H1 (cell line): ENCODE measurements at regions not wholly inside any gene's neighbourhood (a gene's known extent, or its start where the extent isn't known, plus 50 kb on each side); places are given as distances from the start of the nearest gene placed in this dataset.

Experiments used
- CTCF ChIA-PET: fragments of 300-600 bp; sonication (Branson Sonifier 250); formaldehyde crosslinking; loops from one replicate; lab custom pipeline; 2021; ENCODE audit not compliant: partially characterized antibody; lab: Charles Lee
- POLR2A ChIA-PET: fragments of 300-600 bp; sonication (Branson Sonifier 250); formaldehyde crosslinking; loops from one replicate; lab custom pipeline; 2021; ENCODE audit warnings: inconsistent platforms; ENCODE audit not compliant: partially characterized antibody; lab: Charles Lee
- DNase-seq, 2 experiments: peaks; one replicate each; pipeline versions ENCODE4 v3.0.0 to v3.0.0-alpha.2; 2010 to 2022; ENCODE audit warnings: low spot score in 2 of 2, low read depth in 1 of 2, mixed read lengths in 1 of 2
- FAIRE-seq: peaks from 2 replicates; lab custom pipeline; 2011; peaks lifted over from hg19 to GRCh38; lab: Jason Lieb, UNC
- H2AFZ ChIP-seq: 2 replicates; pipeline ENCODE4 v1.8.1; 2012; ENCODE audit warnings: low read length, inconsistent platforms
- H2AK5ac ChIP-seq: 2 replicates; pipeline ENCODE4 v1.6.1; 2013; ENCODE audit warnings: low read depth, low read length
- H2BK120ac ChIP-seq: replicated peaks from 2 replicates; pipeline ENCODE3; 2013; ENCODE audit warnings: low read depth, low read length, inconsistent platforms
- H2BK12ac ChIP-seq: 2 replicates; pipeline ENCODE4 v1.6.1; 2013; ENCODE audit warnings: low read depth, low read length
- H2BK15ac ChIP-seq: 2 replicates; pipeline ENCODE4 v1.6.1; 2013; ENCODE audit warnings: low read length
- H2BK20ac ChIP-seq: 2 replicates; pipeline ENCODE4 v1.6.1; 2013; ENCODE audit warnings: low read length
- H2BK5ac ChIP-seq: 2 replicates; pipeline ENCODE4 v1.6.1; 2013; ENCODE audit warnings: low read depth, low read length
- H3K14ac ChIP-seq: 2 replicates; pipeline ENCODE4 v1.6.1; 2013; ENCODE audit warnings: inconsistent platforms; ENCODE audit not compliant: insufficient read length
- H3K18ac ChIP-seq: 2 replicates; pipeline ENCODE4 v1.6.1; 2013; ENCODE audit warnings: low read length; ENCODE audit errors: extremely low read depth
- H3K23ac ChIP-seq: 2 replicates; pipeline ENCODE4 v1.6.1; 2013; ENCODE audit warnings: inconsistent platforms; ENCODE audit not compliant: insufficient read length
- H3K23me2 ChIP-seq: 2 replicates; pipeline ENCODE4 v1.6.1; 2013; ENCODE audit warnings: low read depth, low read length
- H3K27ac ChIP-seq: 2 replicates; pipeline ENCODE4 v1.6.1; 2011; ENCODE audit warnings: low read depth, low read length, inconsistent platforms
- H3K27me3 ChIP-seq, 4 experiments: replicated peaks in 1 of 4; 1 replicate in 1 of 4; 2 replicates in 3 of 4; pipeline versions ENCODE4 v1.6.1 to v1.8.1; 2011 to 2013; ENCODE audit warnings: low read length in 3 of 4, mild to moderate bottlenecking in 3 of 4, inconsistent platforms in 2 of 4, mixed read lengths in 2 of 4, moderate library complexity in 1 of 4; ENCODE audit not compliant: control insufficient read depth in 3 of 4, insufficient read depth in 3 of 4; ENCODE audit errors: extremely low read depth in 1 of 4
- H3K36me3 ChIP-seq, 4 experiments: 2 replicates each; pipeline versions ENCODE4 v1.6.1 to v1.8.1; 2011 to 2013; ENCODE audit warnings: mild to moderate bottlenecking in 4 of 4, low read length in 3 of 4, moderate library complexity in 2 of 4, control low read depth in 1 of 4, inconsistent platforms in 1 of 4; ENCODE audit not compliant: insufficient read depth in 4 of 4, control insufficient read depth in 2 of 4
- H3K4ac ChIP-seq: replicated peaks from 2 replicates; pipeline ENCODE3; 2013; ENCODE audit warnings: low read length, low read depth, mixed read lengths, inconsistent platforms; ENCODE audit not compliant: insufficient read length
- H3K4me1 ChIP-seq, 4 experiments: replicated peaks in 1 of 4; 1 replicate in 1 of 4; 2 replicates in 3 of 4; pipeline versions ENCODE4 v1.6.1 to v1.8.1; 2011 to 2013; ENCODE audit warnings: low read length in 3 of 4, inconsistent platforms in 2 of 4, mixed read lengths in 1 of 4; ENCODE audit not compliant: insufficient read depth in 4 of 4, control insufficient read depth in 3 of 4
- H3K4me2 ChIP-seq, 2 experiments: 2 replicates each; pipeline versions ENCODE4 v1.6.1 to v1.8.1; 2011 to 2013; ENCODE audit warnings: low read depth in 2 of 2, low read length in 2 of 2, control low read depth in 1 of 2, inconsistent platforms in 1 of 2, mild to moderate bottlenecking in 1 of 2; ENCODE audit not compliant: insufficient read depth in 1 of 2
- H3K4me3 ChIP-seq, 4 experiments: fragments of 200-600, 300-600 bp in 1 of 4; sonication (generic), shearing (Covaris generic), sonication (Bioruptor Twin) in 1 of 4; 2 replicates each; pipeline versions ENCODE4 v1.5.1 to v1.8.1; 2011 to 2016; ENCODE audit warnings: low read length in 4 of 4, low read depth in 3 of 4, control low read depth in 2 of 4, inconsistent platforms in 2 of 4, mild to moderate bottlenecking in 2 of 4, mixed read lengths in 1 of 4, moderate library complexity in 1 of 4; ENCODE audit not compliant: insufficient read depth in 2 of 4; ENCODE audit errors: extremely low read depth in 1 of 4
- H3K56ac ChIP-seq: replicated peaks from 2 replicates; pipeline ENCODE3; 2013; ENCODE audit warnings: low read depth, mild to moderate bottlenecking, mixed read lengths, low read length, inconsistent platforms; ENCODE audit not compliant: insufficient read length
- H3K79me1 ChIP-seq: 2 replicates; pipeline ENCODE4 v1.6.1; 2013; ENCODE audit warnings: low read depth, low read length, control low read depth
- H3K79me2 ChIP-seq, 2 experiments: 2 replicates each; pipeline versions ENCODE4 v1.6.1 to v1.8.1; 2012 to 2013; ENCODE audit warnings: low read length in 2 of 2, mild to moderate bottlenecking in 2 of 2, inconsistent platforms in 1 of 2; ENCODE audit not compliant: insufficient read depth in 2 of 2, control insufficient read depth in 1 of 2
- H3K9ac ChIP-seq, 4 experiments: replicated peaks in 1 of 4; 1 replicate in 1 of 4; 2 replicates in 3 of 4; pipeline versions ENCODE4 v1.6.1 to v1.8.1; 2011 to 2013; ENCODE audit warnings: low read depth in 3 of 4, low read length in 3 of 4, control low read depth in 2 of 4, mild to moderate bottlenecking in 2 of 4, moderate library complexity in 2 of 4, inconsistent platforms in 1 of 4; ENCODE audit errors: extremely low read depth in 1 of 4
- H3K9me3 ChIP-seq, 2 experiments: 2 replicates each; pipeline versions ENCODE4 v1.6.1 to v1.8.1; 2012 to 2013; ENCODE audit warnings: mild to moderate bottlenecking in 2 of 2, moderate library complexity in 2 of 2, control low read depth in 1 of 2, inconsistent platforms in 1 of 2, low read depth in 1 of 2, low read length in 1 of 2, mixed read lengths in 1 of 2; ENCODE audit not compliant: insufficient read depth in 2 of 2
- H4K20me1 ChIP-seq, 2 experiments: replicated peaks in 1 of 2; 2 replicates each; pipeline versions ENCODE3 to v1.8.1; 2011 to 2013; ENCODE audit warnings: inconsistent platforms in 2 of 2, low read length in 2 of 2, mild to moderate bottlenecking in 1 of 2; ENCODE audit not compliant: insufficient read depth in 2 of 2, control insufficient read depth in 1 of 2
- H4K5ac ChIP-seq: 2 replicates; pipeline ENCODE4 v1.6.1; 2013; ENCODE audit warnings: low read length, low read depth, mixed read lengths, inconsistent platforms; ENCODE audit not compliant: insufficient read length
- H4K8ac ChIP-seq: 2 replicates; pipeline ENCODE4 v1.8.0; 2013; ENCODE audit warnings: mild to moderate bottlenecking, moderate library complexity, low read length, inconsistent platforms; ENCODE audit not compliant: insufficient read depth; ENCODE audit errors: extremely low read depth
- H4K91ac ChIP-seq: replicated peaks from 2 replicates; pipeline ENCODE3; 2013; ENCODE audit warnings: low read length, mixed read lengths, inconsistent platforms; ENCODE audit not compliant: insufficient read length
- MAFK ChIP-seq: IDR thresholded peaks from 2 replicates; pipeline ENCODE4 v1.6.1; 2012; ENCODE audit warnings: low read depth, mild to moderate bottlenecking, improper control_type of control experiment, low read length
- RFX5 ChIP-seq: IDR thresholded peaks from 2 replicates; pipeline ENCODE4 v1.6.1; 2011; ENCODE audit warnings: low read depth, low read length, improper control_type of control experiment, borderline replicate concordance
- RNF2 ChIP-seq: fragments of 200-900, 300-1000 bp; sonication (generic); IDR thresholded peaks from 2 replicates; pipeline ENCODE4 v1.7.1; 2016; ENCODE audit warnings: borderline replicate concordance, low read depth, mild to moderate bottlenecking, antibody characterized with exemption, low read length; ENCODE audit not compliant: poor library complexity, severe bottlenecking; ENCODE audit errors: missing control alignments
- SIX5 ChIP-seq: IDR thresholded peaks from 2 replicates; pipeline ENCODE4 v1.6.1; 2011; ENCODE audit warnings: mild to moderate bottlenecking, low read depth, low read length
- SUZ12 ChIP-seq: fragments of 200-600 bp; sonication (generic); IDR thresholded peaks from 2 replicates; pipeline ENCODE4 v1.6.1; 2012; ENCODE audit warnings: mild to moderate bottlenecking, inconsistent platforms, low read length, moderate library complexity, mixed read lengths
- WGBS, 2 experiments: shearing (Covaris generic) in 1 of 2; methylation state at CpG; one replicate each; pipeline versions ENCODE4 v1.1.6 to v1.1.7; 2013 to 2015; ENCODE audit warnings: low lambda C conversion rate in 2 of 2, mixed read lengths in 2 of 2, inconsistent platforms in 1 of 2, low coverage in 1 of 2, missing lambda C conversion rate in 1 of 2; ENCODE audit not compliant: insufficient replicate concordance in 2 of 2, insufficient coverage in 1 of 2, insufficient read length in 1 of 2; ENCODE audit errors: extremely low coverage in 1 of 2, missing lambda C conversion rate in 1 of 2; 5-methylcytosine and 5-hydroxymethylcytosine counted together

- no peak overlapping the region for H3K27ac ChIP-seq
- no peak overlapping the region for H3K23ac ChIP-seq
- no peaks in the 10 kb centered on the region for H3K79me2 ChIP-seq
- H3K4me3 ChIP-seq: no peak overlapping the region
- H2BK5ac ChIP-seq: no peak overlapping the region
- no peak overlapping the region for H2AK5ac ChIP-seq
- H3K4ac ChIP-seq: no peak overlapping the region
- H2BK20ac ChIP-seq: no peak overlapping the region
- H3K36me3 ChIP-seq: no peaks in the 10 kb centered on the region; a peak in 1 of 8 replicates
- 82% methylated on average over 4 of the region's 4 CpGs; no CpG with 5 or more reads in 1 of the 2 experiments for WGBS, 2 experiments
- H2BK15ac ChIP-seq: no peak overlapping the region
- no peak overlapping the region for H2BK12ac ChIP-seq
- no peak overlapping the region for H3K18ac ChIP-seq
- no peak overlapping the region for H2AFZ ChIP-seq
- H3K9ac ChIP-seq: no peak overlapping the region
- H4K91ac ChIP-seq: no peak overlapping the region
- no peaks in the 10 kb centered on the region for H3K79me1 ChIP-seq
- ChIA-PET POLR2A (no interaction called here), CTCF (no interaction called here)
- DNase-seq (no peak), FAIRE-seq (no peak)
- no peak overlapping the region for H4K8ac ChIP-seq
- H3K23me2 ChIP-seq: no peaks in the 10 kb centered on the region; the same call in 1 of the 2 replicates
- peaks cover 5 to 13% (median 9%) of the 10 kb centered on the region in 4 experiments; a peak in 6 of 7 replicates for H3K4me1 ChIP-seq
- peaks cover 14 to 16% of the 10 kb centered on the region in 2 experiments for H3K9me3 ChIP-seq
- H3K4me2 ChIP-seq: no peak overlapping the region
- no peak overlapping the region for H2BK120ac ChIP-seq
- no peaks in the 10 kb centered on the region for H4K20me1 ChIP-seq
- no peak overlapping the region for H4K5ac ChIP-seq
- H3K14ac ChIP-seq: no peak overlapping the region
- H3K56ac ChIP-seq: no peak overlapping the region
- no peaks in the 10 kb centered on the region for H3K27me3 ChIP-seq
- no peak for TF ChIP-seq RNF2
- TF ChIP-seq SIX5: no peak
- TF ChIP-seq MAFK: no peak
- TF ChIP-seq SUZ12: no peak
- TF ChIP-seq RFX5: no peak
Measured at GRCh38 chr13:50382951-50383350, 367.7 kb downstream of the KCNRG start.
